ACC112 (cell line): ENCODE measurements at regions not wholly inside any gene's neighbourhood (a gene's known extent, or its start where the extent isn't known, plus 50 kb on each side); places are given as distances from the start of the nearest gene placed in this dataset.

ENCODE experiments used
- H2AFZ ChIP-seq: fragments of 200-600 bp; sonication (generic); one replicate; pipeline ENCODE4 v1.6.0; 2017; ENCODE audit warnings: antibody characterized with exemption, low read length; ENCODE audit not compliant: unreplicated experiment
- H3K27ac ChIP-seq: fragments of 200-600 bp; sonication (generic); 2 replicates; pipeline ENCODE4 v1.5.1; 2014; ENCODE audit warnings: low read depth, mild to moderate bottlenecking, antibody characterized with exemption, low read length, moderate library complexity
- H3K27me3 ChIP-seq: fragments of 200-600 bp; sonication (generic); 2 replicates; pipeline ENCODE4 v1.6.1; 2014; ENCODE audit warnings: mild to moderate bottlenecking, antibody characterized with exemption, low read length, moderate library complexity, mixed read lengths; ENCODE audit not compliant: insufficient read depth
- H3K36me3 ChIP-seq: fragments of 200-600 bp; sonication (generic); 2 replicates; pipeline ENCODE4 v1.6.1; 2016; ENCODE audit warnings: mild to moderate bottlenecking, antibody characterized with exemption, low read length, moderate library complexity, mixed read lengths; ENCODE audit not compliant: insufficient read depth
- H3K4me1 ChIP-seq: fragments of 200-600 bp; sonication (generic); one replicate; pipeline ENCODE4 v1.6.1; 2016; ENCODE audit warnings: low read length, mixed read lengths; ENCODE audit not compliant: insufficient read depth, unreplicated experiment, control insufficient read depth
- H3K4me3 ChIP-seq: fragments of 200-600 bp; sonication (generic); 2 replicates; pipeline ENCODE4 v1.5.1; 2014; ENCODE audit warnings: mild to moderate bottlenecking, low read depth, low read length
- H3K79me2 ChIP-seq: fragments of 200-600 bp; sonication (generic); one replicate; pipeline ENCODE4 v1.6.0; 2016; ENCODE audit warnings: low read length; ENCODE audit not compliant: control insufficient read depth, unreplicated experiment, insufficient read depth

GRCh38 chr14:86673523-86673969 lies 1143.6 kb downstream of the FLRT2 start:
- Histone ChIP-seq H3K27me3 (no peaks in the 10 kb centered on the region), H3K79me2 (no peaks in the 10 kb centered on the region), H3K4me1 (no peaks in the 10 kb centered on the region), H3K27ac (no peak overlapping the region), H2AFZ (no peak overlapping the region), H3K4me3 (no peak overlapping the region), H3K36me3 (no peaks in the 10 kb centered on the region)

DNA sequence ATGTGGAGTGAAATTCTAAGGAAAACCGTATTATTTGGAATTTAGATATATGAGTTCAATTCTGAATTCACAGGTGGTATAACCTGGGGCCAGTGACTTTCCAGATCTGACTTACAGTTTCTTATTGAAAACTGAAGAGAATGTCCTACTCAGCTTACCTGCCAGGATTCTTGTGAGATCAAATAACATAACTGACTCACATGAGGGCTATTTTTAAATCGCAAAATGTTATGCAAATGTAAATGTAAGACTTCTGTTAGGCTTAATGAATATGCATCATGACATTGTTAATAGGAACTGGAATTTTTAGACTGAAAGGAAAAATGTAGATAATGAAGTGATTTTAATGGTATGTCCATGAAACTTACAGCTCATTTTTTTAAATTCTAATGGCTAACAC lies 1142.1 kb downstream of the FLRT2 start:
- Histone ChIP-seq H2AFZ (no peak overlapping the region), H3K4me1 (no peaks in the 10 kb centered on the region), H3K27me3 (no peaks in the 10 kb centered on the region), H3K36me3 (no peaks in the 10 kb centered on the region), H3K4me3 (no peak overlapping the region), H3K27ac (no peak overlapping the region), H3K79me2 (no peaks in the 10 kb centered on the region)

DNA sequence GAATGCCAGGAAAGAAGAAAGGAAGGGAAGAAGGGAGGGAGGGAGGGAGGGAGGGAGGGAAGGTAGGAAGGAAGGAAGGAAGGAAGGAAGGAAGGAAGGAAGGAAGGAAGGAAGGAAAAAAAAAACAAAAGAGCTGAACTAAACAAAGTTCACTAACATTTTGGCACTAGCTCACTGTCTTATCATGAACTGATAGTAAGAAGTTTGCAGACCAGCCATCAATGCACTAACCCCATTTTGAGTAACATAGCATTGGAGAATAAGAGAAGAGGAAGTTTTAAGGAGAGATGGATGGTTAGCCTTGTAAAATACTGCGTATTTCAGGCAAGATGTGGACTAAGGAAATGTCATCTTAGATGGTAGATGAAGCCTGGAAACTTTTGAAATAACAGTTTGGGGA lies 1136.0 kb downstream of the FLRT2 start:
- Histone ChIP-seq H3K79me2 (no peaks in the 10 kb centered on the region), H3K36me3 (no peaks in the 10 kb centered on the region), H3K4me3 (no peak overlapping the region), H3K27me3 (no peaks in the 10 kb centered on the region), H3K27ac (no peak overlapping the region), H2AFZ (no peak overlapping the region), H3K4me1 (no peaks in the 10 kb centered on the region)

DNA sequence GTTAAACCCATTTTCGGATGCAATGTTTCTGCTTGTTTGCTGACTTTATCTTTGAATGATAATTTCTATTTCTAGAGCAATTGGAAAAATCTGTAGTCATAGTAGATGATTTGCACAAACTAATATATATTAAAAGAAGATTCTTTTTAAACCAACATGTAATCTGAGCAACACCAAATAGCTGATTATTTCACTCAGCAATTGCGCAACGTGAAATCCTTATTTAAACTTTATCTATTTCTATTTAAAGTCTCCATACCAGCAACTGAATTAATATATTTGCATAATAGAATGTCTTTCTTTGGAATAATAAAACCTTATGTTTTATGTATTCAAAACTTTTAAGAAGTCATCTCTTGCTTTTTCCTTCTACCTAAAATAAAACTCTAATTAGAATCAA lies 1132.4 kb downstream of the FLRT2 start:
- H3K4me1 ChIP-seq, result no peaks in the 10 kb centered on the region
- no peaks in the 10 kb centered on the region for H3K27me3 ChIP-seq
- H3K79me2 ChIP-seq, result no peaks in the 10 kb centered on the region
- no peaks in the 10 kb centered on the region for H3K36me3 ChIP-seq
- no peak overlapping the region for H3K27ac ChIP-seq
- H3K4me3 ChIP-seq, result no peak overlapping the region
- no peak overlapping the region for H2AFZ ChIP-seq

GRCh38 chr14:86654558-86655184 lies 1124.7 kb downstream of the FLRT2 start:
- Histone ChIP-seq H3K4me1 (no peaks in the 10 kb centered on the region), H3K36me3 (no peaks in the 10 kb centered on the region), H3K4me3 (no peak overlapping the region), H2AFZ (no peak overlapping the region), H3K79me2 (no peaks in the 10 kb centered on the region), H3K27ac (no peak overlapping the region), H3K27me3 (no peaks in the 10 kb centered on the region)

- no peak overlapping the region for H3K27ac ChIP-seq
- no peaks in the 10 kb centered on the region for H3K27me3 ChIP-seq
- no peaks in the 10 kb centered on the region for H3K36me3 ChIP-seq
- no peak overlapping the region for H3K4me3 ChIP-seq
- no peaks in the 10 kb centered on the region for H3K4me1 ChIP-seq
- H2AFZ ChIP-seq, result no peak overlapping the region
- H3K79me2 ChIP-seq, result no peaks in the 10 kb centered on the region
Observed at GRCh38 chr14:86652526-86652925, 1122.6 kb downstream of the FLRT2 start.

DNA sequence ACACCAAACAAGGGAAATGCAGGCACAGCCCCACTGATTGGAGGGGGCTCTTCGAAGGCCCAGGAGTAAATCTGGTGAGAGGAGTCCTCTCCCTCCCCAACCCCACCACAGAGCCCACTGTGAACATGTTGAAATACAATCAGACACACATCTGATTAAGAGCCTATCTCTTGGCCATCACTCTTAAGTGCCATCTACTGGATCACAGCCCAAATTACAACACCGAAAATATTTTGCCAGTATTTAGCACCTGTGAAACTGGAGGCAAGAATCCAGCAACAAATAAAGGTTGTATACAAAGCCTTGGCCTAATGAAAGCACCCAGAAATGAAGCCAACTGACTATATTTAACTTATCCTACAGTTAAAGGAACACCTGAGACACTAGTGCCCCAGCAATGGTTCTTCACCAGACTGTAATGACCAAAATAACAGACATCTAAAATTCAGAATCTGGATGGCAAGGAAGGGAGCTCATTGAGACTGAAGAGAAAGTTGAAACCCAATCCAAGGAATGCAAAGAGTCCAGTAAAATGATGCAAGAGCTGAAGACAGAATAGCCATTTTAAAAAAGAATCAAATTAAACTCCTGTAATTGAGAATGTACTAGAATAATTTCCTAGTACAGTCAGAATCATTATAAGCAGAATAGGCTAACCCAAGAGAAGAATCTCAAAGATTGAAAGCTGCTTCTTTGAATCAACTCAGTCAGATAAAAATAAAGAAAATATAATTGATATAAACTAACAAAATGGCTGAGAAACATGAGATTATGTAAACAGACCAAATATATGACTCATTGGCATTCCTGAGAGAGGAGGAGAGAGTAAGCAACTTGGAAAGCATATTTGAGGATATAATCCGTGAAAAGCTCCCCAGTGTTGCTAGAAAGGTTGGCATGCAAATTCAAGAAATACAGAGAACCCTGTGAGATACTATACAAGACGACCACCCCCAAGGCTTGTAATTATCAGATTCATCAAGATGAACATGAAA lies 1117.0 kb downstream of the FLRT2 start:
- H3K4me1 ChIP-seq, result no peaks in the 10 kb centered on the region
- no peaks in the 10 kb centered on the region for H3K36me3 ChIP-seq
- no peaks in the 10 kb centered on the region for H3K27me3 ChIP-seq
- no peaks in the 10 kb centered on the region for H3K79me2 ChIP-seq
- H2AFZ ChIP-seq, result peak overlapping the region; percentile 38
- H3K4me3 ChIP-seq, result no peak overlapping the region
- H3K27ac ChIP-seq, result no peak overlapping the region; the same call in 1 of the 2 replicates

- H3K4me1 ChIP-seq, result no peaks in the 10 kb centered on the region
- H3K27me3 ChIP-seq, result no peaks in the 10 kb centered on the region
- H2AFZ ChIP-seq, result no peak overlapping the region
- H3K36me3 ChIP-seq, result no peaks in the 10 kb centered on the region
- no peak overlapping the region for H3K27ac ChIP-seq
- H3K79me2 ChIP-seq, result no peaks in the 10 kb centered on the region
- H3K4me3 ChIP-seq, result no peak overlapping the region
Observed at GRCh38 chr14:86646125-86646524, 1116.2 kb downstream of the FLRT2 start.

- no peaks in the 10 kb centered on the region for H3K79me2 ChIP-seq
- H3K27ac ChIP-seq, result no peak overlapping the region
- no peaks in the 10 kb centered on the region for H3K36me3 ChIP-seq
- H3K27me3 ChIP-seq, result no peaks in the 10 kb centered on the region
- H3K4me3 ChIP-seq, result no peak overlapping the region
- H2AFZ ChIP-seq, result no peak overlapping the region
- H3K4me1 ChIP-seq, result no peaks in the 10 kb centered on the region
Observed at GRCh38 chr14:86641310-86641709, 1111.4 kb downstream of the FLRT2 start.

DNA sequence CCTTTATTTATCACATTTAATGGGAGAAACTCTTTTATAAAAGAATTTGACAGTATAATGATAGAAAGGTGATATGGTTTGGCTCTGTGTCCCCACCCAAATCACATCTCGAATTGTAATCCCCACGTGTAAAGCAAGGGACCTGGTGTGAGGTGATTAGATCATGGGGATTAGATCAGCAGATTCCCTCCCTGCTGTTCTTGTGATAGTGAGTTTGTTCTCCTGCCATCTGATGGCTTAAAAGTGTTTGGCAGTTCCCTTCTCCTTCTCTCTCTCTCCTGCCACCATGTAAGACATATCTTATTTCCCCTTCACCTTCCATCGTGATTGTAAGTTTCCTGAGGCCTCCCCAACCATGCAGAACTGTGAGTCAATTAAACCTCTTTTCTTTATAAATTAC lies 1110.3 kb downstream of the FLRT2 start:
- no peaks in the 10 kb centered on the region for H3K79me2 ChIP-seq
- no peak overlapping the region for H3K27ac ChIP-seq
- H2AFZ ChIP-seq, result no peak overlapping the region
- no peaks in the 10 kb centered on the region for H3K27me3 ChIP-seq
- H3K4me3 ChIP-seq, result no peak overlapping the region
- no peaks in the 10 kb centered on the region for H3K36me3 ChIP-seq
- no peaks in the 10 kb centered on the region for H3K4me1 ChIP-seq

- H3K36me3 ChIP-seq, result no peaks in the 10 kb centered on the region
- no peak overlapping the region for H2AFZ ChIP-seq
- no peak overlapping the region for H3K27ac ChIP-seq
- H3K4me1 ChIP-seq, result no peaks in the 10 kb centered on the region
- H3K79me2 ChIP-seq, result no peaks in the 10 kb centered on the region
- no peak overlapping the region for H3K4me3 ChIP-seq
- no peaks in the 10 kb centered on the region for H3K27me3 ChIP-seq
Observed at GRCh38 chr14:86639666-86640065, 1109.7 kb downstream of the FLRT2 start.
